B cell (primary cell): ENCODE measurements at regions not wholly inside any gene's neighbourhood (a gene's known extent, or its start where the extent isn't known, plus 50 kb on each side); places are given as distances from the start of the nearest gene placed in this dataset.

Source experiments
- ATAC-seq: fragments of 200-7000 bp; cut with Tn5 transposase; one replicate; pipeline ENCODE4 v1.10.0; 2021; ENCODE audit warnings: low read depth, mild to moderate bottlenecking, moderate number of reproducible peaks, moderate library complexity
- CTCF ChIA-PET: fragments of 350-600 bp; sonication (Branson Sonifier 250); formaldehyde crosslinking; loops from one replicate; lab custom pipeline; 2021; ENCODE audit warnings: antibody characterized with exemption, inconsistent platforms; lab: Charles Lee
- POLR2A ChIA-PET: fragments of 350-600 bp; sonication (Branson Sonifier 250); formaldehyde crosslinking; loops from one replicate; lab custom pipeline; 2021; ENCODE audit warnings: antibody characterized with exemption; lab: Charles Lee
- DNase-seq: peaks from one replicate; pipeline ENCODE4 v3.0.0; 2013
- H2AFZ ChIP-seq: 2 replicates; pipeline ENCODE4 v1.6.1; 2012; ENCODE audit warnings: mild to moderate bottlenecking, low read depth, low read length; ENCODE audit not compliant: insufficient read depth, poor library complexity, severe bottlenecking
- H3K27ac ChIP-seq, 2 donors: 1 replicate in 1 of 2; 2 replicates in 1 of 2; pipeline ENCODE4 v1.5.1; 2012 to 2013; ENCODE audit warnings: low read length in 2 of 2, mild to moderate bottlenecking in 2 of 2, moderate library complexity in 1 of 2
- H3K27me3 ChIP-seq, 4 experiments: fragments of 200-600 bp in 1 of 4; sonication (generic) in 1 of 4; replicated peaks in 1 of 4; 1 replicate in 2 of 4; 2 replicates in 2 of 4; pipeline versions ENCODE4 v1.6.1 to v1.7.0; 2013 to 2016; ENCODE audit warnings: low read length in 3 of 4, mild to moderate bottlenecking in 2 of 4, mixed read lengths in 1 of 4, moderate library complexity in 1 of 4; ENCODE audit not compliant: insufficient read depth in 4 of 4, control insufficient read depth in 3 of 4; ENCODE audit errors: control extremely low read depth in 1 of 4
- H3K36me3 ChIP-seq, 2 experiments: replicated peaks in 1 of 2; 1 replicate in 1 of 2; 2 replicates in 1 of 2; pipeline versions ENCODE4 v1.6.1 to v1.7.1; 2013; ENCODE audit warnings: low read length in 1 of 2; ENCODE audit not compliant: insufficient read depth in 2 of 2, control insufficient read depth in 1 of 2; ENCODE audit errors: control extremely low read depth in 1 of 2, extremely low read depth in 1 of 2
- H3K4me1 ChIP-seq, 2 donors: fragments of 200-600 bp in 1 of 2; sonication (generic) in 1 of 2; 1 replicate in 1 of 2; 2 replicates in 1 of 2; pipeline versions ENCODE4 v1.5.1 to v1.6.1; 2013 to 2017; ENCODE audit warnings: low read length in 2 of 2; ENCODE audit not compliant: control insufficient read depth in 2 of 2, insufficient read depth in 2 of 2
- H3K4me2 ChIP-seq: replicated peaks from 2 replicates; pipeline ENCODE3; 2012; ENCODE audit warnings: mild to moderate bottlenecking, low read depth, low read length; ENCODE audit not compliant: poor library complexity, severe bottlenecking
- H3K4me3 ChIP-seq, 5 experiments: fragments of 200-600 bp in 1 of 5; sonication (generic) in 1 of 5; 1 replicate in 3 of 5; 2 replicates in 2 of 5; pipeline versions ENCODE4 v1.5.1 to v1.7.0; 2011 to 2016; ENCODE audit warnings: low read length in 4 of 5, mild to moderate bottlenecking in 4 of 5, low read depth in 2 of 5, control low read depth in 1 of 5, moderate library complexity in 1 of 5; ENCODE audit not compliant: insufficient read depth in 1 of 5; ENCODE audit errors: control extremely low read depth in 1 of 5, extremely low read depth in 1 of 5
- H3K79me2 ChIP-seq: fragments of 200-600 bp; sonication (generic); one replicate; pipeline ENCODE4 v1.6.0; 2016; ENCODE audit warnings: low read length; ENCODE audit not compliant: control insufficient read depth, insufficient read depth
- H3K9ac ChIP-seq: fragments of 200-600 bp; sonication (generic); 2 replicates; pipeline ENCODE4 v1.6.1; 2017; ENCODE audit warnings: mild to moderate bottlenecking, low read length, moderate library complexity
- H3K9me3 ChIP-seq, 3 donors: one replicate each; pipeline versions ENCODE4 v1.6.1 to v1.7.1; 2013; ENCODE audit warnings: low read length in 2 of 3; ENCODE audit not compliant: control insufficient read depth in 2 of 3, insufficient read depth in 1 of 3; ENCODE audit errors: control extremely low read depth in 1 of 3
- H4K20me1 ChIP-seq: 2 replicates; pipeline ENCODE4 v1.6.0; 2012; ENCODE audit warnings: mild to moderate bottlenecking, low read length; ENCODE audit not compliant: insufficient read depth, control insufficient read depth, poor library complexity, severe bottlenecking
- H3K27ac Mint-ChIP-seq: one replicate; pipeline ENCODE4 v1.8.0; 2021; ENCODE audit warnings: mixed read lengths
- H3K27me3 Mint-ChIP-seq: one replicate; pipeline ENCODE4 v1.8.0; 2021; ENCODE audit warnings: mixed read lengths
- H3K4me1 Mint-ChIP-seq: one replicate; pipeline ENCODE4 v1.8.0; 2021; ENCODE audit warnings: mixed read lengths
- H3K4me3 Mint-ChIP-seq: one replicate; pipeline ENCODE4 v1.8.0; 2021; ENCODE audit warnings: mixed read lengths
- H3K9me3 Mint-ChIP-seq: one replicate; pipeline ENCODE4 v1.8.0; 2022; ENCODE audit warnings: mixed read lengths; ENCODE audit not compliant: insufficient read depth
- EZH2 ChIP-seq: IDR thresholded peaks from 2 replicates; pipeline ENCODE4 v1.6.1; 2012; ENCODE audit warnings: borderline replicate concordance, low read depth, mild to moderate bottlenecking, moderate library complexity, low read length; ENCODE audit not compliant: insufficient read depth, poor library complexity, severe bottlenecking
- WGBS: methylation state at CpG from one replicate; pipeline ENCODE4 v1.1.5; 2013; ENCODE audit warnings: missing lambda C conversion rate; ENCODE audit not compliant: insufficient coverage; 5-methylcytosine and 5-hydroxymethylcytosine counted together
- intact Hi-C: fragments of 100-400 bp; cut with micrococcal nuclease; formaldehyde crosslinking; loops from one replicate; pipeline ENCODE4 v1.10.0; 2022
- TF ChIP-seq, protein P1 (sequence below): fragments of 200-600 bp; IDR thresholded peaks from one replicate; pipeline ENCODE4 v1.8.0; 2022; ENCODE audit warnings: antibody characterized with exemption, mild to moderate bottlenecking

DNA sequence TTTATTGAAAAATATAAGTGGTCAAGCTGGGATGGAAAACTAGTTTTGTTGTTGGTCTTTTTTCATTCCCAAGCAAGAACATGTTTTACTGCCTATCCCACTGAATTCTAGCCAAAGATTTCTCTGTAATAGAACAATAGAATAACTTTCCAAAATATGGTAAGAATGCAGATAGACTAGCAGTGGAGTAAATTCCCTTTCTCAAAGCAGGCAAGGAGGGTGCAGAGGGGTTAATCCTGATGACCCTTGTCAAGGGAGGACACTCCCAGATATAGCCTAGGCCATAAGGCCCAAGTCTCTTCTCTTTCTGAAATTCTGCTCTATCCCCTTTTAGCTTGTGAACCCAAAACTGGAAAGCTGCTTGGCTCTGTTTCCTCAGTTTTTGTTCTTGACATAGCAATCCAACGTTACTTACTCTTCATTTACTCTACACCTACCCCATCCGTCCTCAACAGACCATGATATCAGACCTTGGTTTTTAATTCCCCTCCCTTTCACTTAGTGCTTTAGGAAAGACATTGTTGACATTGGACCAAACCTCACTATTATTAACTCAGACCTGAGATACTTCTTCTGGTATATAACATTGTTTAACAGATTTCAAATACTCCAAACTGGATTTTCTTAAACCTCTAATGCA is 453.6 kb upstream of the THBS1 start:
- no peaks in the 10 kb centered on the region for H3K4me1 ChIP-seq
- no peaks in the 10 kb centered on the region for H3K79me2 ChIP-seq
- ChIA-PET POLR2A (no interaction called here), CTCF (no interaction called here)
- H3K9me3 ChIP-seq = peaks cover 0 to 2% (median 0%) of the 10 kb centered on the region in 3 donors
- no peak overlapping the region for H3K4me3 ChIP-seq
- WGBS = 57% methylated on average over 1 of the region's 2 CpGs
- H3K4me2 ChIP-seq = no peak overlapping the region
- no peaks in the 10 kb centered on the region for H3K27me3 ChIP-seq
- H3K27me3 Mint-ChIP-seq = peaks cover 7% of the 10 kb centered on the region
- H2AFZ ChIP-seq = no peak overlapping the region
- H3K9ac ChIP-seq = no peak overlapping the region
- H3K4me3 Mint-ChIP-seq = no peak overlapping the region
- H3K36me3 ChIP-seq = no peaks in the 10 kb centered on the region
- no peaks in the 10 kb centered on the region for H3K4me1 Mint-ChIP-seq
- intact Hi-C loops = no loop called here
- H3K27ac ChIP-seq = no peak overlapping the region
- no peaks in the 10 kb centered on the region for H4K20me1 ChIP-seq
- no peaks in the 10 kb centered on the region for H3K9me3 Mint-ChIP-seq
- DNase-seq (no peak), ATAC-seq (no peak)
- H3K27ac Mint-ChIP-seq = no peak overlapping the region
- no peak for TF ChIP-seq EZH2

DNA sequence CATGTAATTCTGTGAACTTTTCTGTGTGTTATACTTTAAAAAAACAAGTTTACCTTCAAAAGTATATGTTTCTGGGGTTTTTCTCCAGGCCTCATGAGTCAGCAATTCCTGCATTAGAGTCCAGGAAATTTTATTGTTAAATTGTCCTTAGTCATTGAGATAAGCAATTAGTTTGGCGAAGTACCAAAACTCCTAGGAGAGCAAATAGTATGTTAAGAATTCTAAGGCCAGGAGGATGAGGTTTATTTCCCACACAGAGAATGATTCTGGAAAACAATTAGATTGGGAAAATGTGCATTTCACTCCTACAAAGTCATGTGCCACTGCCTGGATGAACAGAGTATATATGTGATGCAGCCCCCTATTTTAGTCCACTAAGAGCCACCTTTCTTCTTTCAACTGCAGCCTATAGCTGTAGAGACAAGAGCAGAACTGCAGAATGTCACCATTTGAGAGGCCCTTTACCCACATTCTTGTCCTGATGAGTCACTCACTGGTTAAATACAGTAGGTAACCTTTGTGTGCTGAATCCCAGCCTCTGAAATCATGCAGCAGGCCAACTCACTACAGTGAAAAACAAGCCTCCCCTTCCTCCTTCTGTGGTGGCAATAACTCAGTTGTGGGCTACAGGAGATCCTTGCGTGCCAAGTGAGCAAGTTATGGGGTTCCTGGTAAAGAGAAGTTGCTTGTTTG is 452.8 kb upstream of the THBS1 start:
- Histone ChIP-seq H3K4me3 (no peak overlapping the region), H3K4me1 (no peaks in the 10 kb centered on the region), H3K36me3 (no peaks in the 10 kb centered on the region), H3K27me3 (no peaks in the 10 kb centered on the region), H3K27ac (no peak overlapping the region), H3K4me2 (no peak overlapping the region), H4K20me1 (no peaks in the 10 kb centered on the region), H3K9ac (no peak overlapping the region), H3K79me2 (no peaks in the 10 kb centered on the region), H2AFZ (no peak overlapping the region), H3K9me3 (peaks cover 0 to 3% (median 0%) of the 10 kb centered on the region in 3 donors)
- POLR2A ChIA-PET = no interaction called here
- peaks cover 7% of the 10 kb centered on the region for H3K27me3 Mint-ChIP-seq
- H3K9me3 Mint-ChIP-seq = no peaks in the 10 kb centered on the region
- no peak overlapping the region for H3K27ac Mint-ChIP-seq
- DNase-seq (no peak), ATAC-seq (no peak)
- H3K4me1 Mint-ChIP-seq = no peaks in the 10 kb centered on the region
- intact Hi-C loops = no loop called here
- H3K4me3 Mint-ChIP-seq = no peak overlapping the region
- no CpG with 5 or more reads among the region's 2 CpGs for WGBS
- CTCF ChIA-PET = no interaction called here
- TF ChIP-seq, protein P1, sequence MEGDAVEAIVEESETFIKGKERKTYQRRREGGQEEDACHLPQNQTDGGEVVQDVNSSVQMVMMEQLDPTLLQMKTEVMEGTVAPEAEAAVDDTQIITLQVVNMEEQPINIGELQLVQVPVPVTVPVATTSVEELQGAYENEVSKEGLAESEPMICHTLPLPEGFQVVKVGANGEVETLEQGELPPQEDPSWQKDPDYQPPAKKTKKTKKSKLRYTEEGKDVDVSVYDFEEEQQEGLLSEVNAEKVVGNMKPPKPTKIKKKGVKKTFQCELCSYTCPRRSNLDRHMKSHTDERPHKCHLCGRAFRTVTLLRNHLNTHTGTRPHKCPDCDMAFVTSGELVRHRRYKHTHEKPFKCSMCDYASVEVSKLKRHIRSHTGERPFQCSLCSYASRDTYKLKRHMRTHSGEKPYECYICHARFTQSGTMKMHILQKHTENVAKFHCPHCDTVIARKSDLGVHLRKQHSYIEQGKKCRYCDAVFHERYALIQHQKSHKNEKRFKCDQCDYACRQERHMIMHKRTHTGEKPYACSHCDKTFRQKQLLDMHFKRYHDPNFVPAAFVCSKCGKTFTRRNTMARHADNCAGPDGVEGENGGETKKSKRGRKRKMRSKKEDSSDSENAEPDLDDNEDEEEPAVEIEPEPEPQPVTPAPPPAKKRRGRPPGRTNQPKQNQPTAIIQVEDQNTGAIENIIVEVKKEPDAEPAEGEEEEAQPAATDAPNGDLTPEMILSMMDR = no peak
- no peak for TF ChIP-seq EZH2
